ENCODE measurements at regions not wholly inside any gene's neighbourhood (a gene's known extent, or its start where the extent isn't known, plus 50 kb on each side); places are given as distances from the start of the nearest gene placed in this dataset.

DNA sequence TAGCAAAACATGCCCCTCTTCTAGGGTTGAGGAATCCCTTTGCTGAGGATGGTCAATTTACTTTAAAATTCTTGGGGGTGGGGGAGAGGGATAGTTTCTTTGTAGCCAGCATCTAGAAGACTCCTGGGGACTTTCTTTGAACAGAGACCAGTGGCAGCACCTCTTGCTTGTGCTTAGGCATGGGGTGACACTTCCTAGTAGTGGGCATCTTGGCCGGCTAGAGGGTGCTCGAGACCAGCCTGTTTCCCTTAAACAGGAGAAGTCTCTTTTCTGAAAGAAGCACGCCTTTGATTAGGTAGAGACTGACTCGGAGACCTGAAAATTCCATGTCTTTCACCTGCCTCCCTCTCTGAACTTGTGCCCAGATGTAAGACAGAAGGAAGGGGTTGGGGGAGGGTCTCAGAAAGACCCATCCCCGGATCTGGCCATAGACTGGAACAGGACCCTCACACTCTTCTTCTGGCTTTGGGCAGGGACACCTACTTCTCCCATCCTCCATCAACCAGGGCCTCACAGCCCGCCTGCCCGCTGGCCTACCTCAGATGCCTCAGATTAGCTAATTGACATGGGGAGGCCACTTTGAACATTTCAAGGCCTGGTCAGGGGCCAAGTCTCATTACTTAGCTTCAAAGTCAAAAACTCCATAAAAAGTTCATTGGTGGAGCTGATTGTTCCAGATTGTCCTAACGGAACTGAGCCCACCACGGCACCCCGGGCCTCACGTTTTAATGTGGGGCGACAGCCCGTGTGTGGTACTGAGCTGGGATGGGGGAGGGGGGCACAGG is 172.2 kb downstream of the CDC5L start:
- DNase-seq (ENCODE audit: low spot score) = no peak

DNA sequence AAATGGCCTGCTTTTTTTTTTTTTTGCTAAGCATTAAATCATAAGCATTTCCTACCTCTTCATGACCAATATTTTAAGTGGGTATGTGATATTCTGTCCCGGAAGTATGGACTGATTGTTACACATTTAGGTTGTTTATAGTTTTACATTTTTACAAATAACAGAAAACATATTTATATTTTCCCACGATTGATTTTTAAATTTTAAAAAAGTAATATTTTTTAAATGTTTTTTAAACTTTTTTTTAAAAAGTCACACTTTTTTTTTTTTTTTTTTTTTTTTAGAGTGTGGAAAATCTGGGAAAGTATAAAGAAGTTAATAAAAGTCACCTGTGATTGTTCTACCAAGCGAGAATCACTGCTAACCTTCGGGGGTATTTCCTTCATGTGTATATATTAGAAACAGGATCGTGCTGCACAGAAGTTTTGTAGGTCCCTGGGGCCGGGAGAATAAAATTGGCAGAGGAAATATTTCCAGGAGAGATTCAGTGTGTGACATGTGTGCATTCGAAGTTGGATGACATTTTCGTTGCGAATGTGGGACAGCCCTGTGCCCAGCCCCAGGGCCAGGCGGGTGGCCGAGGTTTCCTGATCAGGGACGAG is 173.1 kb downstream of the CDC5L start:
- DNase-seq (ENCODE audit: low spot score) = no peak

GRCh38 chr6:44561060-44561623 is 173.6 kb downstream of the CDC5L start:
- DNase-seq (ENCODE audit: low spot score) = no peak

GRCh38 chr6:44561832-44562665 is 174.5 kb downstream of the CDC5L start:
- DNase-seq (ENCODE audit: low spot score) = no peak

- DNase-seq (ENCODE audit: low spot score) = no peak
Measured at GRCh38 chr6:44563397-44563796, 175.9 kb downstream of the CDC5L start.

GRCh38 chr6:44564906-44565524 is 177.5 kb downstream of the CDC5L start:
- no peak for DNase-seq (ENCODE audit: low spot score)

DNA sequence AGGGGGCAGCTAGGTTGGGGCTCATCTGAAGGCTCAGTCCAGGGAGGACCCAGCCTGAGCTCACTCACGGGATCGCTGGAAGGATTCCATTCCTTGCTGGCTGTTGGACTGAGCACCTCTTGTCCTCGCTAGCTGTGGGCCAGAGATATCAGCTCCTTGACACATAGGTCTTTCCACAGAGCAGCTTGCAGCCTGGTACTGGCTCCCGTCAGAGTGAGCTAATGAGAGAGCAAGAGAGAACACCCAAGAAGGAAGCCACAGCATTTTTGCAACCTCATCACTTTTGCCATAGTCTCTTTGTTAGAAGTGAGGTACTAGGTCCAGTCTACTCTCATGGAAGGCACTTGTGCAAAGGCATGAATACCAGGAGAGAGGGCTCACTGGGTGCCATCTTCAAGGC is 179.9 kb downstream of the CDC5L start:
- DNase-seq (ENCODE audit: low spot score) = peak; percentile 29

GRCh38 chr6:44569131-44569530 is 181.6 kb downstream of the CDC5L start:
- DNase-seq (ENCODE audit: low spot score) = no peak

GRCh38 chr6:44569931-44570385 is 182.5 kb downstream of the CDC5L start:
- DNase-seq (ENCODE audit: low spot score) = peak; percentile 62

- DNase-seq (ENCODE audit: low spot score) = no peak
Measured at GRCh38 chr6:44571510-44571909, 184.0 kb downstream of the CDC5L start.

- DNase-seq (ENCODE audit: low spot score) = no peak
Measured at GRCh38 chr6:44572346-44572745, 184.8 kb downstream of the CDC5L start.

DNA sequence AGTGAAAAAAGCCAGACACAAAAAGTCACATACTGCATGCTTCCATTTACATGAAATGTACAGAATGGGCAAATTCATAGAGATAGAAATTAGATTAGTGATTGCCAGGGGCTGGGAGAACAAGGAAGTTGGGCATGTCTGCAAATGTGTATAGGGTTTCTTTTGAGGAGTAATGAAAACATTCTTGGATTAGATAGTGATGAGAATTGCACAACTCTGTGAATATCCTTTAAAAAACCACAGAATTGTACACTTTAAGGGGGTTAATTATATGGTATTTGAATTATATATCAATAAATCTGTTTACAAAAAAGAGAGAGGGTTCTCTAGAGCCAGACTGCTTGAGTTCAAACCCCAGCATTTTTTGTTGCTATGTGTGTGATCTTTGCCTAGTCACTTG is 188.1 kb downstream of the CDC5L start:
- DNase-seq (ENCODE audit: low spot score) = no peak

DNA sequence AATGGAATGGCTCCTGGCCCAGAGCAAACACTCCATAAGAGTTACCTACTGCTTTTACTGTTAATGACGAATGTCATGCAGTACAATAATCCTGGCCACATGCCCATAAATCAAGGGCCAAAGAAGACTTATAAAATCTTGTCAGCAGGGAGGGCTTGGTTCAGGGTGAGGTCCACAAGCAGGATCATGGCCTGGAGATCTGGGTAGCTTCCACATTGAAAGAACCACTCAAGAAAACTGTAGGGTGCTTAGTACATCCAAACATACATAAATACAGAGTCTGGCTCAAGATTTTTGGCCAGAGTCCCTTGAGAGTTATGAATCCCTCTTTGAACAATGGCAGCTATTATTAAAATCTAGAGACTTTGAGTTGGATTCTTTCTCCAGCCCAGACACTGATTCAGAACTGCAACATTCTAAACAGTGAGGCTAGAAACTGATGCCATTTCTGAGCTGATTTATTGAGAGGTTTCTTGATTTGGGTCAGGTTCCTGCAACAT is 188.7 kb downstream of the CDC5L start:
- no peak for DNase-seq (ENCODE audit: low spot score)

- DNase-seq (ENCODE audit: low spot score) = no peak
Measured at GRCh38 chr6:44580901-44581300, 193.4 kb downstream of the CDC5L start.

DNA sequence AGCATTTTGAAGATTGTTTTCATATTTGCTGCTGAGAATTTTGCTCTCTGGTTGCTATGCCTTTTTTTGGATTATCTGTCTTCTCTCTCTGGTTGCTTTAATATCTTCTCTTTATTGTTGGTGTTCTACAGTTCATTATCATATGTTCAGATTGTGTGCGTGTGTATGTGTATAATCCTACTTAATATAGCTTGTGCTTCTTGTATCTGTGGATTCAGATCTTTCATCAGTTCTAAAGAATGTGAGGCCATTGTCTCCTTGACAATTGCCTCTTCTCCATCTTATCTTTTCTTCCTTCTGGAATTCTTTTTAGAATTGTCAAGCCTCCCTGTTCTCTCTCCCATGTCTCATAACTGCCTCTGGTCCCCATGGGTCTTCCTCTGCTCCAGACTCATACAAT is 195.4 kb downstream of the CDC5L start:
- DNase-seq (ENCODE audit: low spot score) = no peak

DNA sequence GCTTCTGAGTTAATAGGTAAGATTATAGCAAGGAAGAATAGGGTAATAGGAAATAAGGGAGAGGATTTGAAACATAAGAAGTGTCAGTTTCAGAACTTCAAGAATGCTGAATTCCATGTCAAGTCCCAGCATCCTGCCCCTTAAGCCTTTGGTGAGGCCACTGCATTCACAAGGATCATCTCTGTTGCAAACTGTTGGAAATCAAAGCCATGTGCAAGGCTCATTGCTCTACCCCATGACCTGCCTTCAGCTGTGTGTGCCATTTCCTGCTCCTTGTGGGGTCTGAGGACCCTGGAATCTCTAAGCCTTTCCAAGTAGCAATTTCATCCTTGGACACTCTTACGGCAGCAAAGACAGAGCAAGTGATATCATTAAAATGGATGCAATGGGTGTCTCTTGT is 203.0 kb downstream of the CDC5L start:
- no peak for DNase-seq (ENCODE audit: low spot score)

- DNase-seq (ENCODE audit: low spot score) = peak; percentile 37
Measured at GRCh38 chr6:44593539-44593944, 206.0 kb downstream of the CDC5L start.

DNA sequence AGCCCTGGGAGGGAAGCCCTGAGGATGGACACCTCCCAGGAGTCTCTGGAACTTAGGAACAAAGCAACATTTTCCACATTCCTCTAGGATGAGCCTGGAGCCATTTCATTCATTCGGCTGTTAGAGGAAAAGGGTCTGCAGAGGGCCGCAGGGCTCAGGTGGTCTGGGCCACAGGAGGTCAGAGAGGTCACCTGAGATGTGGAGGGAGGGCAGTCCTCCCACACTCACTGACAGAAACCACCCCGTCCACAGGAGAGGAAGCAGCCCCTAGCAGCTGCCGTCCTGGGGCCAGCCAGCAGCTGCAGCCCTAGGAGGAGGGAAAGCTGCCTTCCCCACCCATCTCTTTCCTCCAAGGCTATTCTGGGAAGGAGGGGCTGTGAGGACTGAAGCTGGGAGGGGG is 207.0 kb downstream of the CDC5L start:
- DNase-seq (ENCODE audit: low spot score) = no peak

DNA sequence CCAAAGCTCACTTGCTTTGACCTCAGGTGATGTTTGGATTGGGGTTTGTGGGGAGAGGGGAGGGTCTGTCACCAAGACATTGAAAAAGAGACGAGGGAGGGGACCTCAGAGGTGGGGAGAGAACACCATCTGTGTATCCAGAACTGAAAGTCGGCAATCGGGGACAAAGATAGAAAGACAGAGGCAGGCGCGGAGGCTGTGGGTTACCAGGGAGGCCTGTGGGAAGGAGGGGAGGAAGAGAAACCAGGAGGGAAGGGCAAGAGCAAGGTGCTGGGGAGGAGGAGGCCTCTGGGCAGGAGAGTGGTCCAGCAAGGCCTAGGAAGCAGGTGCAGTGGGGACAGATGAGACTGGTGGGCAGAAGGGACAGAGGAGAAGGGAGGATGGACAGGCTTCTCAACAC is 211.2 kb downstream of the CDC5L start:
- no peak for DNase-seq (ENCODE audit: low spot score)

- DNase-seq (ENCODE audit: low spot score) = no peak
Measured at GRCh38 chr6:44599672-44600071, 212.2 kb downstream of the CDC5L start.

- no peak for DNase-seq (ENCODE audit: low spot score)
Measured at GRCh38 chr6:44603044-44603686, 215.7 kb downstream of the CDC5L start.
